Erythroblast (primary cell): ENCODE measurements at regions not wholly inside any gene's neighbourhood (a gene's known extent, or its start where the extent isn't known, plus 50 kb on each side); places are given as distances from the start of the nearest gene placed in this dataset.

Experiments used
- GATA1 ChIP-seq: IDR thresholded peaks from 2 replicates; pipeline ENCODE4 v1.6.1; 2011; ENCODE audit warnings: low read depth, mild to moderate bottlenecking, control low read depth, low read length, moderate library complexity
- POLR2A ChIP-seq: IDR thresholded peaks from 2 replicates; pipeline ENCODE4 v1.6.1; 2011; ENCODE audit warnings: mild to moderate bottlenecking, low read length

DNA sequence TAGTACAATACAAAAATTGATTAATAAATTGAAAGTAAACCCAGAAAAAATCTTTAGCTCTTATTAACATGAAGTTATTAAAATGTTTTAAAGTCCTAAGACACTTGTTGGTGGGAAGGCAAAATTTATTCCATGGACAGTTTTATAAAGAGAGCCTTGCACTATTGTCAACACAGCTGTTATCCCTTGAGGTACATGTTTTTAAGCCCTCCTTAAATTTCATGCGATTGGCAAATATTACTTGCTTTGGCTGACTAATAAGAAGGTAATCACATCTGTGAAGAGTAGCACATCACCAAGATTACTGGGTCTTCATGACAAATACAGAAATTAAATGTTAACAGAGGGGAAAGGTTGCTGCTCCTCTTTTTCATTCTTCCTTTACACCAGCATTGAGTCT is 611.1 kb downstream of the BRINP3 start:
- TF ChIP-seq POLR2A (no peak), GATA1 (no peak)
